ENCODE measurements at regions not wholly inside any gene's neighbourhood (a gene's known extent, or its start where the extent isn't known, plus 50 kb on each side); places are given as distances from the start of the nearest gene placed in this dataset.
"Not testable (repeated sequence)": the region's sequence is repeated elsewhere in the genome, so short reads cannot be mapped to it uniquely, and the experiment has no call there.

DNA sequence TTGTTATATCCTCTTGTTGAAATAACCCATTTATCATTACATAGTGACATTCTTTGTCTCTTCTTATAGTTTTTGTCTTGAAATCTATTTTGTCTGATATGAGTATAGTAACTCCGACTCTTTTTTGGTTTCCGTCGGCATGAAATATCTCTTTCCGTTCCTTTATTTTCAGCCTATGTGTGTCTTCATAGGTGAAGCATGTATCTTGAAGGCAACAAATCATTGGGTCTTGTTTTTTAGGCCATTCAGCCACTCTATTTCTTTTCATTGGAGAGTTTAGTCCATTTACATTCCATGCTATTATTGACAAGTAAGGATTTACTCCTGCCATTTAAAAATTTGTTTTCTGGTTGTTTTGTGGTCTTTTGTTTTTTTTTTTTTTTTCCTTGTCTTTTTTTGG is 441.9 kb upstream of the KAZN start:
- intact Hi-C loops (cut with DNase I), result no loop called here
- no peak for DNase-seq (ENCODE audit: low spot score)

GRCh38 chr1:14160781-14161180 is 437.7 kb upstream of the KAZN start:
- no peak for DNase-seq (ENCODE audit: low spot score)
- intact Hi-C loops (cut with DNase I), result no loop called here

- DNase-seq (ENCODE audit: low spot score), result no peak
- intact Hi-C loops (cut with DNase I), result no loop called here
Measured at GRCh38 chr1:14163246-14163645, 435.2 kb upstream of the KAZN start.

DNA sequence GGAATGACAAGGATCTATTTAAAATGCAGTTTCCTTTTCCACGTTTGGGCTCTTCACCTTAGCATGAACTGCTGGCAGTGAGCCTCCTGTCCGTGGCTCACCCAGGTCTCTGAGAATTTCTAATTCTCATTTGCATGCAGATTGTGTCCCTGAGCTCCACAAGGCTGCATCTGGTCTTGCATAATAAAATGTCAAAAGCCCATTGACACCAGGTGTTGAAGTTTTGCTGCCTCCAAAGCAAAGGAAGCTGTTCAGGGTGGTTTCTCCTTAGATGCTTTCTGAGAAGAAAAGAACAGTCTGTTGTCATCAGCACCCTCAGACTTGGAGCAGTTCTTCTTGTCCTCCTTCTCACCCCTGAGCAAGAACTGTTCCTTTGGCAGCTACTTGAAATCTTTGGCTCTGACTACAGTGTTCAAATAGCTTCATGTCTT is 433.1 kb upstream of the KAZN start:
- DNase-seq (ENCODE audit: low spot score), result no peak
- intact Hi-C loops (cut with DNase I), result no loop called here

DNA sequence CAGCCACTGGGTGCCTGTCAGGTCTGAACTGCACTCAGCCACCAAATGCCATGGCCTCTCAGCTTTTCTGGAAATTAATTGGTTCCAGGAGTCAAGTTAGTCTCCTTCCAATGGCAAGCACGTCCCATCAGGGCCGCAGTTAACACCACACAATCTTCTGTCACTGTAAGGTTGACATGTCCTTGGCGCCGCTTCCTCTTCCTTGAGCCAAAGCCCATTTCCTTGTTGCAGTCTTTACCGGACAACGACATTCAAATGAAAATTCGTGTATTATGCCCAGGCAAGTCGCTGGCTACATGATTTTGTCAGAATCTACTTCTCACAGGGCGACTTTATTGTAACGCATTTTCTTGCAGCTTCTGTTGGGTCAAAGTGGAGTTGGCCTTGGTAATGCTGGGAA is 430.6 kb upstream of the KAZN start:
- intact Hi-C loops (cut with DNase I), result no loop called here
- DNase-seq (ENCODE audit: low spot score), result no peak

GRCh38 chr1:14168326-14169063 is 430.0 kb upstream of the KAZN start:
- no peak for DNase-seq (ENCODE audit: low spot score)
- intact Hi-C loops (cut with DNase I), result no loop called here

DNA sequence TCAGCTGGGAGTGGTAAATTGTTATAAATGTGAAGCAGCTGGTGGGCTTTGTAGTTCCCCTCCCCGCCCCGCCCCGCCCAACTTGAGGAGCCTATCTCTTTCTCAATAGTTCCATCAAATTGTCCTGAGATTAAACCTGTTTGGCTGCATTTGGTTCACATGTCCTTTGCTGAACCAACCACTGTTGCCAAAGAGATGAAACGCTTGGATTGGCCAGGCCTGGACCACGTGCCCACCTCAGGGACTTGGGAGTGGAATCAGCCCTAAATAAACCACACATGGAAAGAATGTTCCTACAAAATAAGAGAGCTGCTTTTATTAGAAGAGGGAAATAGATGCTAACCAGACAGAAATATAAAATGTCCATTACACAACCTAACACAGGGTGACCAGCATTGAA is 424.9 kb upstream of the KAZN start:
- intact Hi-C loops (cut with DNase I), result no loop called here
- DNase-seq (ENCODE audit: low spot score), result no peak

DNA sequence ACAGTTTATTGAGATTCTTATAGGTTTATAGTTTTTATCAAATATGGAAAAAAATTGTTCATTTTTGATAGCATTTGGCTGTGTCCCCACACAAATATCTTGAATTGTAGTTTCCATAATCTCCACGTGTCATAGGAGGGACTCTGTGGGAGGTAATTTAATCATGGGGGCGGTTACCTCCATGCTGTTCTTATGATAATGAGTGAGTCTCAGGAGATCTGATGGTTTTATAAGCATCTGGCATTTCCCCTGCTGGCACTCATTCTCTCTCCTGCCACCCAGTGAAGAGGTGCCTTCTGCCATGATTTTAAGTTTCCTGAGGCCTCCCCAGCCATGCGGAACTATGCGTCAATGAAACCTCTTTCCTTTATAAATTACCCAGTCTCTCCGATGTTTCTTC is 420.6 kb upstream of the KAZN start:
- DNase-seq (ENCODE audit: low spot score); intact Hi-C loops (cut with DNase I): not testable (repeated sequence)

- intact Hi-C loops (cut with DNase I), result no loop called here
- no peak for DNase-seq (ENCODE audit: low spot score)
Measured at GRCh38 chr1:14180738-14181137, 417.7 kb upstream of the KAZN start.

- DNase-seq (ENCODE audit: low spot score), result no peak
- intact Hi-C loops (cut with DNase I), result no loop called here
Measured at GRCh38 chr1:14181191-14181795, 417.2 kb upstream of the KAZN start.

DNA sequence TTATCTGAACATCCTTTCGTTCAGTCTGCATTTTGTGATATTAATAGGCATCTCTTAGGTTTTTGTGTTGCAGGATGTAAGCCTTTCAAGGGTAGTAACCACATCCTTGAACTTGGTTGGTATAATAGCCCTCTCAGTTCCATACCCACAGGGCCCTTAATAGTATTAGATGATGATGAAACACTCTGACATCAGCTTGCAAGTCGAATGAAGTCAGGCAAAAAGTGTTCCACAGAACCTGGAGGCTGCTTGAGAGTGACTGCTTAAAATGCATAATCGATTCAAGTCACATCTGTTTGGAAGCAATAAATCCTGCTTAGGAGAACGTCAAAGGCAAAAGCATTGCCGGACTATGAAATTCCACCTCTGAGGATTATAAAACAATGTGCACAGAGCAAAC is 415.6 kb upstream of the KAZN start:
- intact Hi-C loops (cut with DNase I), result no loop called here

DNA sequence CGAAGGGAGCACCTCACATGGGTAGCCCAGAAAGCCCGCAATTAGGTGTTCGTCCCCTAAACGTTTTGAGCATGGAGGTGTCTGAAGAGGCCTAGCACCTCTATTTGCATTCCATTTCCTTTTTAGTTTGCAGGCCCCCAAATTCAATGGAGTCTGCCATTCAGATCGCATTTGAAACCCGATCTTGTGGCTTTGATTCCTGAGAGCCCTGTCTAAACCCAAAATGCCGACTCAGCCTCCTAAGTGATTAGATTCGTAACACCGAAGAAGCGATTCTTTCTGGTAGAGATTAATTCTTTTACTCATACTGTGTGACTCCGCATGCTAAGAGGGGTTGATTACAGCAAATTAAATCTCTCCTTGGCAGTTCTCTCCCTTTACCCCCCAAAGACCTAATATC is 415.2 kb upstream of the KAZN start:
- intact Hi-C loops (cut with DNase I), result no loop called here
- DNase-seq (ENCODE audit: low spot score), result no peak

More for the DNA sequence above, 415.6 kb upstream of the KAZN start:
- DNase-seq (ENCODE audit: low spot score), result no peak

- intact Hi-C loops (cut with DNase I), result no loop called here
- no peak for DNase-seq (ENCODE audit: low spot score)
Measured at GRCh38 chr1:14184454-14184853, 414.0 kb upstream of the KAZN start.

DNA sequence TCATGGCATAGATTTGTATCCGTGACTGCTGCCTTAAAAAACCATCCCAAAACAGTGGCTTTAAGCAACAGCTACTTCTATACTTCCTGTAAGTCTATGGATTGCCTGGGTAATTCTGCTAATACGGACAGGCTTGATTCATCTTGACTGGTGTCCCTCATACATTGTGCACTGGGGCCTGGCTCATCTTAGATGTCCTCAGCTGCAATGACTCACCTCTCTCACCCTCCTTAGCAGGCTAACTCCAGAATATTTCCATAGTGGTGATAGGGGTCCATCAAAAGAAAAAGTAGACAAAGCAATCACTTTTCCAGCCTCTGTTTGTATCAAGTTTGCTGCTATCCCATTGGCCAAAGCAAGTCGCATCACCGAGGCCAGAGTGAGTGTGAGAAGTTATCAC is 409.1 kb upstream of the KAZN start:
- intact Hi-C loops (cut with DNase I), result no loop called here

GRCh38 chr1:14190508-14190907 is 408.0 kb upstream of the KAZN start:
- no peak for DNase-seq (ENCODE audit: low spot score)
- intact Hi-C loops (cut with DNase I), result no loop called here

More for the DNA sequence above, 409.1 kb upstream of the KAZN start:
- DNase-seq (ENCODE audit: low spot score), result no peak

DNA sequence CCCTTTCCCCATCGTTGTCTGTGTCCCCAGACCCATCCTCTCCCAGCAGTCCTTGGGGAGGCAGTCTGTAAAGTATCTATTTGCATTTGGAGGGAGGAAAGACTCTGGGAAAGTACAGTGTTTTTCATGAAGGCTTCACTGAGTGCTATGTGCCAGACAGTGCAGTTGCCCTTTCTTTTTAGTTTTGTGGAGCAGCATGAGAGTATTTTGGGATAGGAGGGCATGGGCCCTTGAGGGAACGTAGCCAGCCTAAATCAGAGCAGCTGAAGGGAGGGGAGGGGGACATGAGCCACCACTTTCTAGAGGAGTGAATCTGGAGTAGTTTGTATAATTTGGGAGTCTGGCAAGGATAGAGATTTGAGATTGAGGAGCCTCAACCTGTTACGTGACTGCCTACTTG is 404.0 kb upstream of the KAZN start:
- DNase-seq (ENCODE audit: low spot score), result no peak
- intact Hi-C loops (cut with DNase I), result no loop called here

DNA sequence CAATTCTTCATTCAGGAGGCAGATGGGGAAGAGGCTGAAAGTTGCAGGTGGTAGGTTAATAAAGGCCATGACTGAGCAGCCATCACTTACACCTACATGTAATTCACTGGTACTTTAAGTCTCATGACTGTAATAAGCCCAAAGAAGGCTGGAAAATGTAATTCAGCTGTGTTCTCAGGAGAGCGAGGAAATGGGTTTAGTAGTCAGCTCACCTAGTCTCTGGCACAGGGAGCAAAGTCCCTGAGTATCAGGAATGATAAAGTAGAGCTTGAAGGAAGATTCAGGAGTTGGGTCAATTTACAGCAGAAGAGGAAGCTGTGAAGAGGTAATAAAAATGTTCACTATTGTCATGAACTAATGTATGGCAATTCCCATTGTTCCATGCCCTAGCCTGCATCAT is 393.4 kb upstream of the KAZN start:
- intact Hi-C loops (cut with DNase I), result no loop called here
- DNase-seq (ENCODE audit: low spot score), result no peak

DNA sequence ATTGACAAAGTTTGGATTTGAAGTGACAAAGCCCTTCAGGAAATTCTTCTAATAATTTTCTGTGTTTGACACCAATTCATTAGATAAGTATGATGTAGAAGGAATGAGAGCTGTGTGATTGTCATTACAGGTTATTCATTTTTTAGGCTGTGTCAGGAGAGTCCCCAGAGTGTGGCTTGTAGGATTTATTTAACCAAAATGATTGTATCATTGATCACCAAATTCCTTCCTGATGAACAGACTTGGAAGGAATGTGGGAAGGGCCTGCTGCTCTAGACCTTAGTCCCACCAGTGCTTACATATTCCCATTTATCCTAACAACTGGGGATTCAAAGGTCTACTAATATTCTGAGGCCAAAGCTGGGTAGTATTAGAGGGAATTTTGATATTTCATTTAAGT is 383.3 kb upstream of the KAZN start:
- intact Hi-C loops (cut with DNase I), result no loop called here
- no peak for DNase-seq (ENCODE audit: low spot score)

- DNase-seq (ENCODE audit: low spot score), result no peak
- intact Hi-C loops (cut with DNase I), result no loop called here
Measured at GRCh38 chr1:14217384-14217783, 381.1 kb upstream of the KAZN start.

GRCh38 chr1:14220324-14220723 is 378.2 kb upstream of the KAZN start:
- DNase-seq (ENCODE audit: low spot score), result no peak
- intact Hi-C loops (cut with DNase I), result no loop called here

DNA sequence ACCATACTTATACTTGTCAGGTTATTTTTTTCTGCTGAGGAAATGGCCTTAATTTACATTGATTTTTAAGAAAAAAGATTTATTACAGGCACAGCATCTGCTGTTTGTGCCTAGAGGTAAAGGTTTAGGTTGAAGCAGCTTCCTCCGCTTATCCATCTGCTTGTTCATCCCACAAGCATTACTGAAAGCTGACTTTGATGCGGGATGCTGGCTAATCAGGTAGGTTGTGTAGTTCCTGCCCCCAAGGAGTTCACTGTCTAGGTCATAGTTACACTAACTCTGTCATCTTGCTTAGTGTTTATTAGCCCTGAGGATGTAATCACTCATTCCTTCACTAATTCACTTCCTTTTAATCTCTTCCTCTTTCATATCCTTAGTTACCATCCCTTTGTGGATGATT is 377.7 kb upstream of the KAZN start:
- intact Hi-C loops (cut with DNase I), result no loop called here
- DNase-seq (ENCODE audit: low spot score), result no peak

- intact Hi-C loops (cut with DNase I), result no loop called here
- DNase-seq (ENCODE audit: low spot score), result no peak
Measured at GRCh38 chr1:14222086-14222485, 376.4 kb upstream of the KAZN start.

Measured in cardiac septum (tissue), 1 donor.